Neural cell (in vitro differentiated cells): ENCODE measurements at regions not wholly inside any gene's neighbourhood (a gene's known extent, or its start where the extent isn't known, plus 50 kb on each side); places are given as distances from the start of the nearest gene placed in this dataset.

ENCODE experiments used
- EP300 ChIP-seq: fragments of 450-650 bp; conservative IDR thresholded peaks from 2 replicates; pipeline ENCODE4 v1.6.1; 2014; ENCODE audit warnings: antibody characterized with exemption, mild to moderate bottlenecking, moderate library complexity; ENCODE audit not compliant: poor library complexity, severe bottlenecking
- EZH2 ChIP-seq: fragments of 200-600, 300-800 bp; shearing (Covaris generic), sonication (generic); IDR thresholded peaks from 2 replicates; pipeline ENCODE4 v1.6.1; 2014; ENCODE audit warnings: antibody characterized with exemption, low read length, borderline replicate concordance, mild to moderate bottlenecking; ENCODE audit not compliant: insufficient read depth, poor library complexity, severe bottlenecking
- MXI1 ChIP-seq: fragments of 450-650 bp; conservative IDR thresholded peaks from 2 replicates; pipeline ENCODE4 v1.6.1; 2014; ENCODE audit warnings: antibody characterized with exemption, mild to moderate bottlenecking; ENCODE audit not compliant: poor library complexity, severe bottlenecking
- POLR2AphosphoS5 ChIP-seq: IDR thresholded peaks from 2 replicates; pipeline ENCODE4 v1.6.1; 2012
- TF ChIP-seq, protein P1 (sequence below): fragments of 450-650 bp; IDR thresholded peaks from 2 replicates; pipeline ENCODE4 v1.5.1; 2014; ENCODE audit warnings: antibody characterized with exemption, mild to moderate bottlenecking, moderate library complexity; ENCODE audit not compliant: poor library complexity, severe bottlenecking

DNA sequence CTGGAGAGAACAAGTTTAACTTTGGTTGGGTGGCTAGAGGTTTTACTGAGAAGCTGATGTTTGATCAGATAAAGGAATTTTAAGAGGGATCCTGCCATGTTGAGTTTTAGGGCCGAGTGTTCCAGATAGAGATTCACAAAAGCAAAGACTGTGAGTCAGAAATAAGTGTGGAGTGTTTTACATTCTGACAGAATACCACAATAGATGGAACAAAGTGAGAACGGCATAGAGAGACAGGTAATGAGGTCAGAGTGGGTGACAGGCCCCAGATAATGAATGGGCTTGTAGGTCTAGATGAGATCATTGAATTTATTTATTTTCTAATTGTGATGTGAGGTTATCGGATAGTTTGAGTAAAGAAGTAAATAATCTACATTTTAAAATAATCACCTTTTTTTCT is 502.6 kb downstream of the EPHA5 start:
- TF ChIP-seq, protein P1, sequence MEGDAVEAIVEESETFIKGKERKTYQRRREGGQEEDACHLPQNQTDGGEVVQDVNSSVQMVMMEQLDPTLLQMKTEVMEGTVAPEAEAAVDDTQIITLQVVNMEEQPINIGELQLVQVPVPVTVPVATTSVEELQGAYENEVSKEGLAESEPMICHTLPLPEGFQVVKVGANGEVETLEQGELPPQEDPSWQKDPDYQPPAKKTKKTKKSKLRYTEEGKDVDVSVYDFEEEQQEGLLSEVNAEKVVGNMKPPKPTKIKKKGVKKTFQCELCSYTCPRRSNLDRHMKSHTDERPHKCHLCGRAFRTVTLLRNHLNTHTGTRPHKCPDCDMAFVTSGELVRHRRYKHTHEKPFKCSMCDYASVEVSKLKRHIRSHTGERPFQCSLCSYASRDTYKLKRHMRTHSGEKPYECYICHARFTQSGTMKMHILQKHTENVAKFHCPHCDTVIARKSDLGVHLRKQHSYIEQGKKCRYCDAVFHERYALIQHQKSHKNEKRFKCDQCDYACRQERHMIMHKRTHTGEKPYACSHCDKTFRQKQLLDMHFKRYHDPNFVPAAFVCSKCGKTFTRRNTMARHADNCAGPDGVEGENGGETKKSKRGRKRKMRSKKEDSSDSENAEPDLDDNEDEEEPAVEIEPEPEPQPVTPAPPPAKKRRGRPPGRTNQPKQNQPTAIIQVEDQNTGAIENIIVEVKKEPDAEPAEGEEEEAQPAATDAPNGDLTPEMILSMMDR, result no peak
- TF ChIP-seq POLR2AphosphoS5 (no peak), EP300 (no peak), EZH2 (no peak), MXI1 (no peak)
